Suppressor macrophage (primary cell): ENCODE measurements at regions not wholly inside any gene's neighbourhood (a gene's known extent, or its start where the extent isn't known, plus 50 kb on each side); places are given as distances from the start of the nearest gene placed in this dataset.
A peak's percentile ranks its signal among the peaks of the same experiment; 100 is the strongest.
"Not testable (repeated sequence)": the region's sequence is repeated elsewhere in the genome, so short reads cannot be mapped to it uniquely, and the experiment has no call there.

ENCODE experiments used
- DNase-seq, 4 experiments: peaks; one replicate each; pipeline ENCODE4 v3.0.0-alpha.2; 2020 to 2022

- no peak for DNase-seq
These were observed 302.4 kb upstream of the FAM174A start for GRCh38 chr5:100232736-100233135.

- DNase-seq = no peak
These were observed 346.4 kb upstream of the FAM174A start for GRCh38 chr5:100188778-100189177.

GRCh38 chr5:100188339-100188738, 346.8 kb upstream of the FAM174A start:
- DNase-seq = no peak

GRCh38 chr5:100186181-100186580, 349.0 kb upstream of the FAM174A start:
- no peak for DNase-seq

- no peak for DNase-seq
These were observed 352.8 kb upstream of the FAM174A start for GRCh38 chr5:100182402-100182801.

- no peak for DNase-seq
These were observed 359.8 kb upstream of the FAM174A start for GRCh38 chr5:100175346-100175745.

GRCh38 chr5:100165309-100165708, 369.9 kb upstream of the FAM174A start:
- no peak for DNase-seq

GRCh38 chr5:100161868-100162267, 373.3 kb upstream of the FAM174A start:
- DNase-seq = no peak

- no peak for DNase-seq
These were observed 378.1 kb upstream of the FAM174A start for GRCh38 chr5:100157066-100157465.

- DNase-seq = no peak
These were observed 386.9 kb upstream of the FAM174A start for GRCh38 chr5:100148239-100148638.

- no peak for DNase-seq
These were observed 392.6 kb upstream of the FAM174A start for GRCh38 chr5:100142607-100143006.

- no peak for DNase-seq
These were observed 404.0 kb upstream of the FAM174A start for GRCh38 chr5:100131161-100131560.

GRCh38 chr5:100130307-100130706, 404.9 kb upstream of the FAM174A start:
- no peak for DNase-seq

- DNase-seq = no peak
These were observed 415.3 kb upstream of the FAM174A start for GRCh38 chr5:100119903-100120302.

GRCh38 chr5:100110497-100110896, 424.7 kb upstream of the FAM174A start:
- DNase-seq = no peak

GRCh38 chr5:100108883-100109282, 426.3 kb upstream of the FAM174A start:
- no peak for DNase-seq

- DNase-seq = not testable (repeated sequence)
These were observed 431.5 kb upstream of the FAM174A start for GRCh38 chr5:100103592-100104119.

GRCh38 chr5:100101466-100101865, 433.7 kb upstream of the FAM174A start:
- DNase-seq = not testable (repeated sequence)

- not testable (repeated sequence) for DNase-seq
These were observed 438.8 kb upstream of the FAM174A start for GRCh38 chr5:100096328-100096727.

- DNase-seq = not testable (repeated sequence)
These were observed 454.5 kb upstream of the FAM174A start for GRCh38 chr5:100080703-100081102.

- DNase-seq = not testable (repeated sequence)
These were observed 456.0 kb upstream of the FAM174A start for GRCh38 chr5:100079163-100079562.

GRCh38 chr5:100066020-100066419, 469.2 kb upstream of the FAM174A start:
- DNase-seq = not testable (repeated sequence)

- DNase-seq = no peak
These were observed 491.7 kb upstream of the FAM174A start for GRCh38 chr5:100043475-100043874.

GRCh38 chr5:100026606-100027005, 508.6 kb upstream of the FAM174A start:
- DNase-seq = peak in 1 of 4 experiments; percentile 1

- no peak for DNase-seq
These were observed 511.6 kb upstream of the FAM174A start for GRCh38 chr5:100023536-100023935.
